Cardiac muscle cell (in vitro differentiated cells and primary cell): ENCODE measurements at regions not wholly inside any gene's neighbourhood (a gene's known extent, or its start where the extent isn't known, plus 50 kb on each side); places are given as distances from the start of the nearest gene placed in this dataset.

Source experiments
- DNase-seq, 2 donors: peaks; one replicate each; pipeline versions ENCODE4 v3.0.0 to v3.0.0-alpha.2; 2010 to 2017; ENCODE audit warnings: low read depth in 1 of 2, low spot score in 1 of 2
- H3K27ac ChIP-seq: fragments of 200-600 bp; sonication (generic); 2 replicates; pipeline ENCODE4 v1.5.1; 2016
- H3K27me3 ChIP-seq: fragments of 200-600 bp; sonication (generic); 2 replicates; pipeline ENCODE4 v1.6.0; 2016; ENCODE audit warnings: control low read depth
- H3K36me3 ChIP-seq: fragments of 200-600 bp; sonication (generic); 2 replicates; pipeline ENCODE4 v1.5.1; 2016; ENCODE audit warnings: control low read depth
- H3K4me1 ChIP-seq: fragments of 200-600 bp; sonication (generic); 2 replicates; pipeline ENCODE4 v1.8.1; 2017; ENCODE audit warnings: low read depth, mild to moderate bottlenecking, mixed run types
- H3K4me3 ChIP-seq: fragments of 200-600 bp; sonication (generic); 2 replicates; pipeline ENCODE4 v1.5.1; 2016; ENCODE audit warnings: mild to moderate bottlenecking
- H3K9me3 ChIP-seq: fragments of 200-600 bp; sonication (generic); 2 replicates; pipeline ENCODE4 v1.5.1; 2017; ENCODE audit warnings: low read depth, mild to moderate bottlenecking, control low read depth
- TF ChIP-seq, protein P1 (sequence below): IDR thresholded peaks from 2 replicates; pipeline ENCODE4 v1.5.1; 2012; ENCODE audit warnings: low read depth, mild to moderate bottlenecking, low read length

- Histone ChIP-seq H3K36me3 (no peaks in the 10 kb centered on the region), H3K27ac (no peak overlapping the region), H3K9me3 (no peaks in the 10 kb centered on the region), H3K4me3 (no peak overlapping the region), H3K27me3 (no peaks in the 10 kb centered on the region), H3K4me1 (no peaks in the 10 kb centered on the region)
- TF ChIP-seq, protein P1, sequence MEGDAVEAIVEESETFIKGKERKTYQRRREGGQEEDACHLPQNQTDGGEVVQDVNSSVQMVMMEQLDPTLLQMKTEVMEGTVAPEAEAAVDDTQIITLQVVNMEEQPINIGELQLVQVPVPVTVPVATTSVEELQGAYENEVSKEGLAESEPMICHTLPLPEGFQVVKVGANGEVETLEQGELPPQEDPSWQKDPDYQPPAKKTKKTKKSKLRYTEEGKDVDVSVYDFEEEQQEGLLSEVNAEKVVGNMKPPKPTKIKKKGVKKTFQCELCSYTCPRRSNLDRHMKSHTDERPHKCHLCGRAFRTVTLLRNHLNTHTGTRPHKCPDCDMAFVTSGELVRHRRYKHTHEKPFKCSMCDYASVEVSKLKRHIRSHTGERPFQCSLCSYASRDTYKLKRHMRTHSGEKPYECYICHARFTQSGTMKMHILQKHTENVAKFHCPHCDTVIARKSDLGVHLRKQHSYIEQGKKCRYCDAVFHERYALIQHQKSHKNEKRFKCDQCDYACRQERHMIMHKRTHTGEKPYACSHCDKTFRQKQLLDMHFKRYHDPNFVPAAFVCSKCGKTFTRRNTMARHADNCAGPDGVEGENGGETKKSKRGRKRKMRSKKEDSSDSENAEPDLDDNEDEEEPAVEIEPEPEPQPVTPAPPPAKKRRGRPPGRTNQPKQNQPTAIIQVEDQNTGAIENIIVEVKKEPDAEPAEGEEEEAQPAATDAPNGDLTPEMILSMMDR = no peak
- DNase-seq = no peak
Measured at GRCh38 chr6:68391953-68392352, 243.1 kb upstream of the ADGRB3 start.

- Histone ChIP-seq H3K9me3 (no peaks in the 10 kb centered on the region), H3K36me3 (no peaks in the 10 kb centered on the region), H3K4me1 (no peaks in the 10 kb centered on the region), H3K4me3 (no peak overlapping the region), H3K27me3 (no peaks in the 10 kb centered on the region), H3K27ac (no peak overlapping the region)
- DNase-seq = no peak
- TF ChIP-seq, protein P1 = no peak
Measured at GRCh38 chr6:68372991-68373390, 262.1 kb upstream of the ADGRB3 start.

- Histone ChIP-seq H3K36me3 (no peaks in the 10 kb centered on the region), H3K27me3 (no peaks in the 10 kb centered on the region), H3K4me1 (no peaks in the 10 kb centered on the region), H3K4me3 (no peak overlapping the region), H3K9me3 (no peaks in the 10 kb centered on the region), H3K27ac (no peak overlapping the region)
- TF ChIP-seq, protein P1 = no peak
- no peak for DNase-seq
Measured at GRCh38 chr6:68368845-68369244, 266.2 kb upstream of the ADGRB3 start.

GRCh38 chr6:68364271-68364805 lies 270.7 kb upstream of the ADGRB3 start:
- Histone ChIP-seq H3K9me3 (no peaks in the 10 kb centered on the region), H3K27ac (no peak overlapping the region), H3K27me3 (no peaks in the 10 kb centered on the region), H3K36me3 (no peaks in the 10 kb centered on the region), H3K4me1 (no peaks in the 10 kb centered on the region), H3K4me3 (no peak overlapping the region)
- TF ChIP-seq, protein P1 = no peak
- no peak for DNase-seq

DNA sequence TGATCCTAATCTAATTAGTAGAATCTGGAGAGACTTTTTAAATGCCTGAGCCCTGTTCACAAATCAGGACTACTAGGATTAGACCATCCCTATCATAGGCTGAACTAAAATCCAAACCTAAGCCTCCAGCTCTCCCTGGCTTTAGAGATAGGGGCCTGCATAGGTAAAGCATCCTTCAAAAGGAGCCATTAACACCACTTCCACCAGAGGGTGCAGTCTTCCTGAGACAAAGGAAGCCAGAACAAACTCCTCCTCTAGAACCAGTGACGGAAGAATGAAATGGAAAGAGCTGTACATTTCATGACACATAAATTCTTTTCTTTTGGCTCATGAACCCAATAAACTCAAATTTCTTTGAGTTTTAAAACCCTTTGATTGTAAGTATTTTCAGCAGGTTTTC lies 291.2 kb upstream of the ADGRB3 start:
- TF ChIP-seq, protein P1 = peak; percentile 22
- Histone ChIP-seq H3K4me3 (no peak overlapping the region), H3K27me3 (no peaks in the 10 kb centered on the region), H3K36me3 (no peaks in the 10 kb centered on the region), H3K9me3 (no peaks in the 10 kb centered on the region), H3K27ac (no peak overlapping the region), H3K4me1 (no peaks in the 10 kb centered on the region)
- peak; percentile 20 to 62 for DNase-seq

GRCh38 chr6:68342286-68342685 lies 292.8 kb upstream of the ADGRB3 start:
- TF ChIP-seq, protein P1 = no peak
- Histone ChIP-seq H3K27ac (no peak overlapping the region), H3K27me3 (no peaks in the 10 kb centered on the region), H3K9me3 (no peaks in the 10 kb centered on the region), H3K4me1 (no peaks in the 10 kb centered on the region), H3K4me3 (no peak overlapping the region), H3K36me3 (no peaks in the 10 kb centered on the region)
- no peak for DNase-seq
